Activated CD8-positive, alpha-beta memory T cell treated with anti-CD3 and anti-CD28 coated beads, Interleukin-2, amount 50 U/mL, for 1 hour (primary cell): ENCODE measurements at regions not wholly inside any gene's neighbourhood (a gene's known extent, or its start where the extent isn't known, plus 50 kb on each side); places are given as distances from the start of the nearest gene placed in this dataset.
"Not testable (repeated sequence)": the region's sequence is repeated elsewhere in the genome, so short reads cannot be mapped to it uniquely, and the experiment has no call there.

Experiments used
- DNase-seq: peaks from one replicate; pipeline ENCODE4 v3.0.0-alpha.2; 2020; ENCODE audit errors: extremely low read depth

GRCh38 chr17:64785011-64785421 is 122.9 kb upstream of the SMURF2 start:
- DNase-seq, result no peak

- DNase-seq, result no peak
Measured at GRCh38 chr17:64784353-64785010, 122.4 kb upstream of the SMURF2 start.

GRCh38 chr17:64783556-64784352 is 121.6 kb upstream of the SMURF2 start:
- DNase-seq, result no peak

GRCh38 chr17:64783031-64783461 is 120.9 kb upstream of the SMURF2 start:
- no peak for DNase-seq

- DNase-seq, result no peak
Measured at GRCh38 chr17:64781810-64782555, 119.9 kb upstream of the SMURF2 start.

DNA sequence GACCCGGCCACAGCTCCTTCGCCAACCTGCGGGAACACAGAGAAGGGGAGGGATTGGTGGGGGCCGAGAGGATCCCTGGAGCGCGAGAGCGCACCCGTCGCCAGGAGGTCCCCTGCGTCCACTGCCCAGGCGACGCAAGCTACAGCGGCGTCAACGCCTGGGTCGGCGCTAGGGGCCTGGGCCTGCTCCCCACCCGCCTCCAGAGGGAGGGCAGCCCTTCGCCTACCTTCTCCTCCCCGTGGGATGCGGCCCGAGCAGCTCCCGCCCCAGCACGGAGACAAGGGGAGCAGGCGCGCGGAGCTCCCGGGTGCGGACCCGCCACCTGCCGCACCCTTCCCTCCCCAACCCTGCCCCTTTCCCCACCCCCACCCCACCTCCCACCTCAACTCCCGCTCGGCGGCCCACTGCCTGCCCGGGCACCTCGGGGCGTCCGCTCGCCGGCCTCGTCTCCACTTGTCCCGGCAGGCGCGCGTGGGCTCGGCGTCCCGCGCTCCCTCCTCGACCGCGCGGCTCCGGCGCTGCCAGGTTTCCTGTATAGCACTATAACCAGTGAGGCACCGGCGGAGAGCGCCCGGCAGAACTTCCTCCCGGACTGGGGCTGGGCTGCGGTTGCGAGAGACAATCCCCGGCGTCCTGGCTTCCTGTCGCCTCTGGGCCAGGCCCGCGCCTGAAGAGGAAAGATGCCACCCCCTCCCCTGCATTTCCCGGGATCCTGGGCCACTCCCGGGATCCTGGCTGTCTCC is 119.1 kb upstream of the SMURF2 start:
- no peak for DNase-seq

GRCh38 chr17:64780096-64781013 is 118.2 kb upstream of the SMURF2 start:
- DNase-seq, result peak; percentile 52

DNA sequence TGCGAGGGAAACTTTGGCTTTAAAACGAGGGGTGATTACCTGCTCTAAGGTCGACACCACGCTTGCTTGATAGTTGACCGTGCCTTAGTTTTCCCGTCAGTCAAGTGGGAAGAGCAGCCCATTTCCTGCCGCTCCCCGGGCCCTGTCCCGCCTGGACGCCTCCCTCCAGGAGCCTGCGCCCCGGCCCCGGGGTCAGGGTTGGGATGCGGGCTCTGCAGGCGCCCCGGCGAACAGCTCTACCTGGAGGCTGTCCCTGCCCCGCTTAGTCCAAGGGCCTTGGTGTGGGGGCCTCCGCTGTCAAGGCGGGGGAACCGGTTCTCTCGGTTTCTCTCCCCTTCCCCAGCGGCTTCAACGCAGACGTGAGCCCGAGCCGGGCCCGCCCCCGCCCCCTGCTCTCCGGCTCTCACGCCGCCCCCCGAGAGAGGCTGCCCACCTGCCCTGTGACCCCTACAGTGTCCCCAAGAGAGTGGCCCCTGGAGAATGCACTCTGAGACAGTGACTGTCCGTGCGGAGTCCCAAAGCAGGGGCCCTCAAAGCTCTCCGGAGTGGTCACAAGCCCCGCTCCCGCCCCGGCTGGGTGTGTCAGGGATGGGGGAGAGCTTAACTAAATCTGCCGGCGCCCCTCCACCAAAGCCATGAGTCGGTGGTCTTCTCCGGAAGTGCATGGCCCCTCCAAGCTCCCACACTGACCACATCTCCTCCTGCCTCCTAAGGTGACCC is 117.4 kb upstream of the SMURF2 start:
- no peak for DNase-seq

GRCh38 chr17:64779098-64779375 is 116.9 kb upstream of the SMURF2 start:
- not testable (repeated sequence) for DNase-seq

- DNase-seq, result no peak
Measured at GRCh38 chr17:64778240-64779097, 116.4 kb upstream of the SMURF2 start.

DNA sequence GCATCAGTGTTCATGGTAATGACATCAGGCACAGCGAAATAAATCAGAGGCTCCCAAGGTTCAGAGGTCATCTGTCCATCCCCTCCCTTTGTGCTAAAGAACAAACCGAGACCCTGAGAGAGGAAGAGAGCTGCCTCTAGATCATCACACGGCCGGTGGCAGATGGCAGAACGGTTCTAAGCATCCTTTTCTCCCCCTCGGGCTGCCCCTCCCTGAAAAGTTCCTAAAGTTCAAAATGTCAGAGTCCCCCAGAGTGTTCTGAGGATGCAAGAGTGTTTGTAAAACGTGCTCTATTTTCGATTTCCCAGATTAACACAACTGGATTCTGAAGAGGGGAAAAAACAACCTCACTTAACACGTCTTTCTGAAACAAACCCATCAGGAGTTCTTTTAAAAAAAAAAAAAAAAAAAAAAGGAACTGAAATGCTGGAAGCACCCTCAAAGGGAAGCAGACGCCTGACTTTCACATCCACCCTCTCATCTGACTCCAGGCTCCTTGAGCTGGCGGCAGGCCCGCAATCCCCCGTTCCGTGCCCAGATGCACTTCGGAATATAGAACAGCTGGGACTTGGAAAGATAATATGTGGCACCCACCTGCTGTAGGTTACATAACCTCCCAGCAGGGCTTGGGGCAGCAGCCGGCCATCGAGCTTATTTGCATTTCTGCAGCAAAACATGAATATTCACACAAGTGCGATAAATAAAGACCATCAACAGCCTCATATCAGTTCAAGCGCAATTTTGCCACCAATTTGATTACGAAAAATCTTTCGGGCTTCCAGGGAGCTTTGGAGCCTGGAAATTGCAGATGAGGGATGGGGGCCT is 115.5 kb upstream of the SMURF2 start:
- no peak for DNase-seq

GRCh38 chr17:64776720-64777414 is 114.8 kb upstream of the SMURF2 start:
- not testable (repeated sequence) for DNase-seq

DNA sequence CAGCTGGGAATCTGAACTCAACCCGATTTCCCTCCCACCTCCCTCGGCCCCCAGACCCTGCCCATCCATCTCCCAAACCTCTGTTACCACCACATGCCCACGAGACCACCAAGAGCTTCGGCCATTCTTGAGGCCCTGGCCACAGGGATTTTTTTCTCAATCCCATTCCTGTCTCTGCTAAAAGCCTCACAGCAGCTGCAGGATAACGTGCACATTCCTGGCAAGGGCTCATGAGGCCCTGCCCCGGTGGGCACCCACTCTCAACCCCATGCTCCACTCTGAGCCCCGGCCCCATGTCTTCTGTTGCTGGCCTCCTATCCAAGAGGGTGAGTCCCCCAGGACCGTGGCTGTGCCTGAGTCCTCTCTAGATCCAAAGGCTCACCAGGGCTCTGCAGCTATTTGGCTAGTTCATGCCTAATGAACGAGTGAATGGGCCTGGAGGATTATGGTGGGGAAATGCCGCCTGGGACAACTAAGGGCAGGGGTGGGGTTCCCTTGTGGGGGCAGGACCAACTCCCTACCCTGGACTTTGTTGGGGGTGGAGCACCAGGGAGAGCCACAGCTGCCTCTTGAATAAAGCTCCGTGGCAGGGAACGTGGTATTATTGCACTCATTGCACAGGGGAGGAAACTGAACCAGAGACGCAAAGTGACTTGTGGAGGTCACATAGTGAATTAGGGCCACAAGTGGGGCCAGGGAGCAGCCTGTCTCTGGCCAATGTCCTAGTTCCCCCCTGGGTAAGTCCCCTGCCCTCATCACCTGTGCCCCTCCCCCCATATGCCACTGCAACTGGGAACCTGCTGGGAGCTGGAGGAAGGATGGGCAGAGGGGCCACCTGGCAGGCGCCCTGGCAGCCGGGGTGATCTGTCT is 113.8 kb upstream of the SMURF2 start:
- no peak for DNase-seq

DNA sequence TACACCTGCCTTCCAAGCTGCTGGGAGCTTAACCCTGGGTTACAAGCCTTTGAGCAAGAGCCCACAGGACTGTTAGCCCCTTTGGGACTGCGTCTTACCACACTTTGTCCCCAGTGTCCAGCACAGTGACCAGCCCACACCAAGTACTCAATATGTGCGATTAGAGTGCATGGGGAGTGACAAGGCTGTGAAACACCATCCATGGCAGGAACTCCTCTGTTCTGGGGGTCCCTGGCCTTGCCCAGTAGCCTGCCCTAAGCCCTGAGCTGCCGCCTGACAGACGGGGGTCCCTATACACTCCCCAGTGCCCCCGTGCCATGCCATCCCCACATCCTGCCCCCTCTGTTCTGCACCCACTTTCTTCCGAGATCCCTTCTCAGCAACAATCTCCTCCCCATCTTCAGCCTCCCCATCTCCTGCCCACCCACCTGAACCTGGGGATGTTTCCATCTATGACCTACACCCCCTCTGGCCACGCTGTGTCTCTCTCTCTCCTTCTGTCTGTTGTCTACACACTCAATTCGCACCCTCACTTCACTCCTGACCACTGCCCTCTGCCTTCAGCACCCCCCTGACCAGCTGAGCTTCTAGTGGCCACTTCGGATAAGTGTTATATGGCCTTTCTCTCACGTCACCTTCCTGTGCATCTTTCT is 112.9 kb upstream of the SMURF2 start:
- no peak for DNase-seq

- DNase-seq, result no peak
Measured at GRCh38 chr17:64773836-64774761, 112.0 kb upstream of the SMURF2 start.
